Activated naive CD8-positive, alpha-beta T cell treated with anti-CD3 and anti-CD28 coated beads for 36 hours (primary cell): ENCODE measurements at regions not wholly inside any gene's neighbourhood (a gene's known extent, or its start where the extent isn't known, plus 50 kb on each side); places are given as distances from the start of the nearest gene placed in this dataset.

Source experiments
- DNase-seq: peaks from one replicate; pipeline ENCODE4 v3.0.0; 2021
- H3K27ac Mint-ChIP-seq: one replicate; pipeline ENCODE4 v1.8.0; 2022; ENCODE audit warnings: mild to moderate bottlenecking, moderate library complexity, mixed read lengths
- H3K27me3 Mint-ChIP-seq: one replicate; pipeline ENCODE4 v1.8.0; 2022; ENCODE audit warnings: mild to moderate bottlenecking, mixed read lengths
- H3K36me3 Mint-ChIP-seq: one replicate; pipeline ENCODE4 v1.8.0; 2021; ENCODE audit warnings: mild to moderate bottlenecking, mixed read lengths
- H3K4me1 Mint-ChIP-seq: one replicate; pipeline ENCODE4 v1.8.0; 2021; ENCODE audit warnings: mixed read lengths
- H3K4me3 Mint-ChIP-seq: one replicate; pipeline ENCODE4 v1.8.0; 2022; ENCODE audit warnings: mild to moderate bottlenecking, moderate library complexity, mixed read lengths
- H3K9me3 Mint-ChIP-seq: one replicate; pipeline ENCODE4 v1.8.0; 2022; ENCODE audit warnings: mixed read lengths

DNA sequence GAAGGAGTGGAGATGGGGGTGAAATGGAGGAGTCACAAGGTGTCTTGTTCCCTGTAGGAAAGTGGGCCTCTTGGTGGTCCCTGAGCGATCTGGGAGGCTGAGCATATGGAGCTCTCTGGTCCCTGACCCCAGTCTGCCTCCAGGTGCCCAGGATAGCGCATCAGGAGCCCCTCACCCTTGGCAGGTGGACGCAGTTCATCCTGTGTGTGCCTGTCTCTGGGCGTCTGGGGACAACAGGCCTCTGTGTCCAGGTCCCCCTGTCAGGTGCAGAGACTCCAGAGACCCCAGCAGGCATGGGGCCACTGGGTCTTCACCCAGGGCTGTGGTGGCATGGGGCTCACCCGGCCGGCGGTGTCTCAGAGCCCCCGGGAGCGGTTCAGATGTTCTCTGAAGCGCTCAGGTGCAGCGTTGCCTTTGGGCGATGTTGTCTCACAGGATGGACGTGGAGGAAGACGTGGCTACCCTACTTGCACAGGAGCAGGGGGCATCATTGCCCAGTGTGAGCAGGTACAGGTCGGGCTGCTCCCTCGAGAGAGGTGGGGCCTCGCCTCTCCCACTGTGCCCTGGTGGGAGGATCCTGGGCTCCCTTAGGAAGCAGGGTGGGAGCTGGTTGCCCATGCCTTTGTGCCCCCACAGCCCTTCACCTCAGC, 58.1 kb upstream of the TPM4 start:
- no peaks in the 10 kb centered on the region for H3K36me3 Mint-ChIP-seq
- no peak overlapping the region for H3K27ac Mint-ChIP-seq
- DNase-seq = no peak
- H3K9me3 Mint-ChIP-seq = no peaks in the 10 kb centered on the region
- H3K27me3 Mint-ChIP-seq = no peaks in the 10 kb centered on the region
- no peaks in the 10 kb centered on the region for H3K4me1 Mint-ChIP-seq
- H3K4me3 Mint-ChIP-seq = no peak overlapping the region

DNA sequence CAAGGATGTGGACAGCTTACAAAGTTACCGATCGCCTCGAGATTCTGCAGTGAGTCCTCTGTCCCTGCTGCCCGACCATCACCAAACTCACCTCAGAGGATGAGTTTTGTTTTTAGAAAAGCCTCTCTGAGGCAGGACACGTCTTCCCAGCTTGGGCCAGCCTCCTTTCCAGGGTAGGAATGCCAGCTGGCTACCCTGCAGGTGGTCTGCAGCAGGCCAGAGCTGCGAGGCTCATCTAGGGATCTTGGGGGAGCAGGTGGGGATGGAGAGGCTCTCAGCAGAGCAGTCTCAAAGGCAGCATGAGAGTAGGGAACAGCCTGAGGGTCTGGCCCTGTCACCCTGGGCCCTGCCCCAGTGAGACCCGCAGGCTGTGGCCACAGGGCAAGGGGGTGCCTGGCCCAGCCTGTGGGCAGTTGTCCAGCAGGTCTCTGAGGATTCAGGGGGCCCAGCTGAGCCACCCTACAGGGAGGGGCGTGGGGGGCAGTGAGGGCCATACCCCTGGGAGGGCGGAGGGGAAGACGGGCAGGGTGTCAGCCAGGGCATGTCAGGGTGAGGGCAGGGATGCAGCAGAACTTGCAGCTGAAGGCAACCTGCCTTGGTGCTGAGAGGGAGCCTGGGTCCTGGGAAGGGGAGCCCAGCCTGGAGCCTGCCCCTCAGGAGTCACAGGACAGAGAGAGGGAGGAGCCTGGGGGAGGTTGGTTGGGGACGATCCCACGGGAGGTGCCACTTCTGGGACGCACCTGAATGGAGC, 57.3 kb upstream of the TPM4 start:
- H3K4me1 Mint-ChIP-seq = no peaks in the 10 kb centered on the region
- H3K27me3 Mint-ChIP-seq = no peaks in the 10 kb centered on the region
- H3K27ac Mint-ChIP-seq = no peak overlapping the region

DNA sequence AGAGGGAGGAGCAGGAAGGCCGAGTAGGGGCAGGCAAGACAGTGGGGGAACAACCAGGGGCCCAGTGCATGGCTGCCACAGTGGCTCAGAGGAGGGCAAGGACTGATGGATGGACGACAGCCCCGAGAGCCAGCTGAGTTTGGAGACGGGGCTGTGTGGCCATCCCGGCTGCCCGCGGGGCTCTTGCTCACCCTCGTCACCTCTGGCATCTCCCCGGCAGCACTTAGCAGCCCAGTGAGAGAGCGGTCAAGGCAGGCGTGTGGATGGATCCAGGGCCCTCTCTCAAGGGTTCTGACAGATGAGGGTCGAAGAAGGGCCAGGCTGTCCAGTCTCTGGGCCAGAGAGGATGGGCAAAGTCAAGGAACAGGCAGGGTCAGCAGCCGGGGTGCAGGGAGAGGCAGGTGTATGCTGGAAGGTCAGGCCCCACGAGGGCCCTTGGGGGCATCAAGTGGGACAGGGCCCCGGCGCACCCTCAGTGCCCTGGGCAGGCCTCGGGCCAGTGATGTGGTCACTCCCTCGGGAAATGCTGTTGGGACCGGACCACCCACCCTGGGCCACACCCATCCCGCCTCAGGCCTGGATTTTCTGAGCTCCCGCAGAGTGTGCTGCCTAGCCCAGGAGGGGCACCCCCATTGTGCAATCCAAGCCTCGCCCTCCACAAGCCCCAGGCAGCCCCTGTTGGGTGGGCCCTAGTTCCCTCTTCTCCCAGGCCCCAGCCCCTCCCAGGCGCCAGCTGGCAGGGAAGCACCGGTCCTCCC, 56.4 kb upstream of the TPM4 start:
- Mint-ChIP-seq H3K4me1 (no peaks in the 10 kb centered on the region), H3K27ac (no peak overlapping the region), H3K4me3 (no peak overlapping the region), H3K9me3 (no peaks in the 10 kb centered on the region), H3K36me3 (no peaks in the 10 kb centered on the region), H3K27me3 (no peaks in the 10 kb centered on the region)
- DNase-seq = no peak

More for the DNA sequence above, 57.3 kb upstream of the TPM4 start:
- DNase-seq = no peak
- Mint-ChIP-seq H3K4me3 (no peak overlapping the region), H3K9me3 (no peaks in the 10 kb centered on the region), H3K36me3 (no peaks in the 10 kb centered on the region)

DNA sequence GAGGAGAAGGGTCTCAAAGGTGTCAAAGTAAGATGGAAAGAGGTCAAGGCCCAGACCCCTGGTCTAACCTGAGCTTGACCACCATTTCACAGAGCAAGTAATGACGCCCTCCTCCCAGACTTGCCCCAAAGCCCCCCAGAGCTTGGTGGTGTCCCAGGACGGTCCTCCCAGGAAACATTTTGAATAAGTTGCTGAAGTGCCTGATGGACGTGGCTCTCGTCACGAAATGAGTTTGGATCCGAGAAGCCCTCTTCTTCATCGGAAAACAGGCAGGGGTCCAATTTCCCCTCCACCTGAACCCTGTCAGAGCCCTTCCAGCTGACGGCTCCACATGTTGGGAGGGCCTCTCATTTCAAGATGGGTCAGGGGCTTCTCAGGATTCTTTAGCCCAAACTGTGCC, 54.5 kb upstream of the TPM4 start:
- DNase-seq = no peak
- Mint-ChIP-seq H3K27ac (no peak overlapping the region), H3K9me3 (no peaks in the 10 kb centered on the region), H3K36me3 (no peaks in the 10 kb centered on the region), H3K4me1 (no peaks in the 10 kb centered on the region), H3K4me3 (no peak overlapping the region), H3K27me3 (no peaks in the 10 kb centered on the region)

DNA sequence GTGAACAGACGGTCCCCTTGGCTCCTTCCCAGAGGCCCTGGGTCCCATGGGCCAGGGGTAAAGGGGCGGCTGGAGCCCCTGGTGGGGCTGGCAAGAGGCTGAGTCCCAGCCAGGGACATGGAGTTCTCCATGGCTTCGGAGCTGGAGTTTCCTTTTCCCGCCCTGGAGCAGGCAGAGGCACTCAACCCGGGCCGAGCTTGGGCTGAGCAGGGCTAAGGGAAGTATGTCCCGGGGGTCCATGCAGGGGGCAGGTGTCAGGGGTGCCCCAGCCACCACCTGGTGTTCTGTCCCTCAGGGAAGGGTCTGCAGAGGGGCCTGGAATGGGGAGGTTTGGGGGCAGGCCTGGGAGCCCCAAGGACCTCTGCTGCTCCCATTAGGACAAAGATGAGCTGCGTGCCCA, 54.0 kb upstream of the TPM4 start:
- Mint-ChIP-seq H3K4me3 (no peak overlapping the region), H3K27ac (no peak overlapping the region), H3K9me3 (no peaks in the 10 kb centered on the region), H3K27me3 (no peaks in the 10 kb centered on the region), H3K36me3 (no peaks in the 10 kb centered on the region), H3K4me1 (peaks cover 4% of the 10 kb centered on the region)
- DNase-seq = no peak

DNA sequence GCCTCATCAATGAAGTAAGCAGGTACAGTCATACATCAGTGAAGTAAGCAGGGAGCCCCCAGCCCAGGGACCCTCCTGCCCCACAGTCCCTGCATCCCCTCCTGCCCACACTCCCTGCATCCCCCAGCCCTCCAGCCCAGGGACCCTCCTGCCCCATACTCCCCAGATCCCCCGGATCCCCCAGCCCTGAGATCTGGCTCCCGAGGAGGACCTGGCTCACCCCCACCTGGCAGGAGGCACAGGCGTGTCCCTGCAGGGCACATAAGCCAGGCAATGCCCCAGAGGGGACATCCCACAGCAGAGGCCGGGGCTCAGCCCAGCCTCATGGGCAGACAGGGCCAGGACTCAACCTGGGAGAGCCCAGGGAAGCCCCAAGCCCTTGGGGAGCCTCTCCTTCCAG, 53.6 kb upstream of the TPM4 start:
- Mint-ChIP-seq H3K27me3 (no peaks in the 10 kb centered on the region), H3K4me1 (peaks cover 7% of the 10 kb centered on the region), H3K36me3 (no peaks in the 10 kb centered on the region), H3K9me3 (no peaks in the 10 kb centered on the region), H3K4me3 (no peak overlapping the region), H3K27ac (no peak overlapping the region)
- no peak for DNase-seq

DNA sequence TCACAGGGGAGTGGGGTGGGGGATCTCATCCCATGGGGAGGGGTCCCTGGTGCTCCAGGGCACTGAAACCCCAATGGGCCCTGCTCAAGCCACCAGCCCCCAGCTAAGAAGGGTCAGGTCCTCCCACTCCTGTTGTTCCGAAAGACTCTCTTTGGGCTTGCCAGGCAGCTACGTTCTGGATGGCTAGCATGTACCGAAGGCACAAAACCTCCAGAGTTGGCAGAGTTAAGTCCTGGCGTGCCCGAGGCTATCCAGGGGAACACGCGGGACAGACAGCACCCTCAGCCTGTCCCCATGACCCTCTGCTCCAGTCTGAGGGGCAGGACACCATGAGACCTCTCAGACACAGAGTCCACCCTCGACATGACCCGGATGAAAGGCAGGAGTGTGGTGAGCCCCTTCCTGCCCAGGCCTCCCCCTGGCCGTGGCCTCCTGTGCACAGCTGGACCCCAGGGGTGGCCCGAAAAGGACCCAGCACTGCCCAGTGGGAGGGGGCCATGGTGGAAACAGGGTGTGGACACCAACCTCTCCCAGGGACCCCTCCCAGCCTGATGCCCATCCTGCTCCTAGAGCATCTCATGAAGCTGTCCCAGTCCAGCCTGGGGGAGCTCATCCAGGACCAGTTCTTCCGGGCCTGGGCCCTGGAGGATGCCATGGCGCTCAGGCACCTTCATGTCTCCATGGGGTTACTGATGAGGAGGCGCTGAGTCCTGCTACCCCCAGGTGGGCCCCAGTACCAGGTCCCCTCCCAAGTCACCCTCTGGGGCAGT, 53.0 kb upstream of the TPM4 start:
- no peaks in the 10 kb centered on the region for H3K27me3 Mint-ChIP-seq
- H3K36me3 Mint-ChIP-seq = no peaks in the 10 kb centered on the region
- no peak overlapping the region for H3K27ac Mint-ChIP-seq
- peaks cover 7% of the 10 kb centered on the region for H3K4me1 Mint-ChIP-seq
- H3K9me3 Mint-ChIP-seq = no peaks in the 10 kb centered on the region
- DNase-seq = no peak
- H3K4me3 Mint-ChIP-seq = no peak overlapping the region

DNA sequence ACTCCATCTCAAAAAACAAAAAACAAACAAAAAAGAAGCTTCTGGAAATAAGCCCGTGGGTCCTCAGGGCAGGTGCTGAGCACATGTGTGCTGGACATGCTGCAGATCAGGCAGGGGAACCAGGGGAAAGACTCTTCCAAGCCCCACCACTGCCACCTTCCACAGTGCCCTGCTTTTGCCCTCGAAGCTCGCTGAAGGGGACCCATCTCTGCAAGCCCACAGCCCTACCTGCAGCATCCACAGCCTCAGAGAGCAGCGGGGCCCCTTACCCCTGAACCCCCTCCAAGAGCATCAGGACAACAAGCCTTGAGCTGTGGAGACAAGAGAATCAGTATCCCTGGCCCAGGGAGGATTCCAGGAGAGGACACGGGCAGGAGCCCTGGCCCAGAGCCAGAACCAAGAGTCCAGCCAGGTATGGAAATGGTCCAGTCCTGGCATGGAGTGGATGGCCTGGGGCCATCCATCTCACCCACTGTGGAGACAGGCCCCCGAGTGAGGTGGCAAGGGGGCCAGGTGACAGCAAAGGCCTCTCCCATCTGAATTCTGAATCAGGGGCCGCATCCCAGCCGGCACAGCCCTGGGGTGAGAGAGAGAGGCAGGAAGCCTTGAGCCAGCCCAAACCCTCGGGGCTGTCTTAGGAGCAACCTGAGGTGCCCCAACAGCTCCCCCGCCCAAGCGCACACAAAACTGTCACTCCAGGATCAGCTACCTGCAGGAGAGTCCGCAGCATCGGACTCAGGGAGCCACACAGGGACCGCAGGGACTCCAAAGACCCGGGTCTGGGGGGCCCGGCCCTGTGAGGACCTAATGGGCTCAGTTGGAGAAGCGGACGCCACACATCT, 51.8 kb upstream of the TPM4 start:
- H3K9me3 Mint-ChIP-seq = no peaks in the 10 kb centered on the region
- no peak for DNase-seq
- H3K36me3 Mint-ChIP-seq = no peaks in the 10 kb centered on the region
- H3K27me3 Mint-ChIP-seq = no peaks in the 10 kb centered on the region
- H3K27ac Mint-ChIP-seq = no peak overlapping the region
- H3K4me3 Mint-ChIP-seq = no peak overlapping the region
- H3K4me1 Mint-ChIP-seq = peaks cover 7% of the 10 kb centered on the region

DNA sequence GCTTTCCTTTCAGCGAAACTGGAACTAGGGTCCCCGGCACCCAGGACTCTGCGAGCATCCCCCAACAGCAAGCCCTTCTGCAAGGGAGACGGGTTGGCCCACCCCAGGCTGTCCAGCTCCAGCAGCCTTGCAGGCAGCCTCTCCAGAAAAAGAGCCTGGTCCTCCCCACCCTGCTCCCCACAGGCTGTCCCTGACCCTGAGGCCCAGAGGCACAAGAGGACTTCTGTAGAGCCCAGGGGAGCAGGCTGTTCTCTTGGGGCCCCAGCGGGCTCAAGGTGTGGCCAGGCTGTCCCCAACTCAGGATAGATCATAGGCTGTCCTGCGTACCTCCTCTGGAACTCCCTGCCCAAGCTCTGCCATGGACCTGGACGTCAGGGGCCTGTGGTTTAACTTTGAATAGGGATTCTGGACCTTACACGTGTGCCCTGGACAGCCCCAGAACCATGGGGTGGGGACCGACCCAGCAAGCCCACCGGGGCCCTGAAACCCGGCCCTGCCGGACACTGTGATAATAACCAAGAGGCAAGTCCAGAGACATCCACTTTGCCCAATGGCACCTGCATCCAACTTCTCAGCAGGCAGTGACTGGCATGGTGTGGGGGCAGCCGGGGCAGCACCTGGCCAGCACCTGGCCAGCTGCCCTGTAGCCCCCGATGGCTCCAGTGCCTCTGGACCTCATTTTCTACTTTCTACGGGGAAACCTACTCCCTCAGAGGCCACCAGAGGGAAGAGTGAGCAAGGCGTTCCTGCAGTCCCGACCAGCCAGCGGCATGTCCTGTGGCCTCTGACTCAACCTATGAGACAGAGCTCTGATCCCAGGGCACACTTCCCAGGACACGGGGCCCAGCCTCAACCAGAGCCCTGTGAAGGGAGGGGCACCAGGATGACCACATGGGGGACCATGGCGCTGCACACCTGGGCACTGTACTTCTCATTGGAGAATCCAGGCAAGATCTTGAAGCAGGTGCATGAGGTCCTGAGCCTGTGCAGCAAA, 50.9 kb upstream of the TPM4 start:
- Mint-ChIP-seq H3K4me1 (peaks cover 7% of the 10 kb centered on the region), H3K36me3 (no peaks in the 10 kb centered on the region), H3K4me3 (no peak overlapping the region), H3K27me3 (no peaks in the 10 kb centered on the region), H3K27ac (no peak overlapping the region), H3K9me3 (no peaks in the 10 kb centered on the region)
- no peak for DNase-seq

DNA sequence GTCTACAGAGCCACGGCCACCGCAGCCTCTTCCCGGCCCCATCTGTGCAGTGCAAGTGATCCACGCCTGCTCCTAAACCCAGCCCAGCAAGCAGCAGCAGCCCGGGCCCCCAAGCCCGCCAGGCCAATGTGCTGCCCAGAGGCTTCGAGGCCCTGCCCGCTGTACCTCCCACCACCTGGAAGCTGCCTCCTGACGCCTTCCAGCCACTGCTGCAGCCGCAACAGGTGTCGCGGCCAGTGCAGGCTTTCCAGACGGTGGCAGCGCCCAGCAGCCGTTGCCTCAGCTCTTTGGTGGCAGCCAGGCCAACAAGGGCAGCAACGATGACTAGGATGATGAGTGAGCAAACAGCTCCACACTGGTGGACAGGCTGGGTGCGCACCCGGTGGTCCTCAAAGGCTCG, 50.2 kb upstream of the TPM4 start:
- no peak overlapping the region for H3K4me3 Mint-ChIP-seq
- no peaks in the 10 kb centered on the region for H3K9me3 Mint-ChIP-seq
- H3K27ac Mint-ChIP-seq = no peak overlapping the region
- no peaks in the 10 kb centered on the region for H3K27me3 Mint-ChIP-seq
- H3K36me3 Mint-ChIP-seq = no peaks in the 10 kb centered on the region
- no peak for DNase-seq
- H3K4me1 Mint-ChIP-seq = peaks cover 7% of the 10 kb centered on the region
